ENCODE measurements at regions not wholly inside any gene's neighbourhood (a gene's known extent, or its start where the extent isn't known, plus 50 kb on each side); places are given as distances from the start of the nearest gene placed in this dataset.
"Not testable (repeated sequence)": the region's sequence is repeated elsewhere in the genome, so short reads cannot be mapped to it uniquely, and the experiment has no call there.

GRCh38 chr14:48350971-48351370, 675.6 kb upstream of the MDGA2 start:
- FAIRE-seq, result no peak

- no peak for FAIRE-seq
Observed at GRCh38 chr14:48349689-48350088, 674.3 kb upstream of the MDGA2 start.

- no peak for FAIRE-seq
Observed at GRCh38 chr14:48341069-48341468, 665.7 kb upstream of the MDGA2 start.

GRCh38 chr14:48333221-48333920, 658.0 kb upstream of the MDGA2 start:
- no peak for FAIRE-seq

- FAIRE-seq, result no peak
Observed at GRCh38 chr14:48331421-48331820, 656.0 kb upstream of the MDGA2 start.

GRCh38 chr14:48325486-48325885, 650.1 kb upstream of the MDGA2 start:
- FAIRE-seq, result no peak

- FAIRE-seq, result no peak
Observed at GRCh38 chr14:48323665-48324064, 648.3 kb upstream of the MDGA2 start.

- no peak for FAIRE-seq
Observed at GRCh38 chr14:48319823-48320222, 644.4 kb upstream of the MDGA2 start.

- no peak for FAIRE-seq
Observed at GRCh38 chr14:48304729-48305128, 629.3 kb upstream of the MDGA2 start.

- FAIRE-seq, result no peak
Observed at GRCh38 chr14:48289701-48290100, 614.3 kb upstream of the MDGA2 start.

- FAIRE-seq, result not testable (repeated sequence)
Observed at GRCh38 chr14:48285217-48285616, 609.8 kb upstream of the MDGA2 start.

- no peak for FAIRE-seq
Observed at GRCh38 chr14:48275301-48275700, 599.9 kb upstream of the MDGA2 start.

GRCh38 chr14:48274826-48275225, 599.4 kb upstream of the MDGA2 start:
- FAIRE-seq, result no peak

GRCh38 chr14:48267926-48268325, 592.5 kb upstream of the MDGA2 start:
- not testable (repeated sequence) for FAIRE-seq

GRCh38 chr14:48266201-48266600, 590.8 kb upstream of the MDGA2 start:
- FAIRE-seq, result not testable (repeated sequence)

- no peak for FAIRE-seq
Observed at GRCh38 chr14:48261436-48261835, 586.0 kb upstream of the MDGA2 start.

GRCh38 chr14:48260394-48261295, 585.2 kb upstream of the MDGA2 start:
- not testable (repeated sequence) for FAIRE-seq

GRCh38 chr14:48259876-48260275, 584.5 kb upstream of the MDGA2 start:
- FAIRE-seq, result not testable (repeated sequence)

- not testable (repeated sequence) for FAIRE-seq
Observed at GRCh38 chr14:48259232-48259631, 583.8 kb upstream of the MDGA2 start.

GRCh38 chr14:48258703-48259102, 583.3 kb upstream of the MDGA2 start:
- not testable (repeated sequence) for FAIRE-seq

- no peak for FAIRE-seq
Observed at GRCh38 chr14:48253020-48253419, 577.6 kb upstream of the MDGA2 start.

- no peak for FAIRE-seq
Observed at GRCh38 chr14:48251290-48251689, 575.9 kb upstream of the MDGA2 start.

GRCh38 chr14:48250575-48250974, 575.2 kb upstream of the MDGA2 start:
- no peak for FAIRE-seq

GRCh38 chr14:48247977-48248376, 572.6 kb upstream of the MDGA2 start:
- FAIRE-seq, result no peak
